NCI-H1417 treated with DMSO at 0.1 percent for 48 hours (cell line): ENCODE measurements at regions not wholly inside any gene's neighbourhood (a gene's known extent, or its start where the extent isn't known, plus 50 kb on each side); places are given as distances from the start of the nearest gene placed in this dataset.
"Not testable (repeated sequence)": the region's sequence is repeated elsewhere in the genome, so short reads cannot be mapped to it uniquely, and the experiment has no call there.

Experiments used
- DNase-seq: peaks from one replicate; lab custom pipeline; 2025; lab: John Stamatoyannopoulos, UW

DNA sequence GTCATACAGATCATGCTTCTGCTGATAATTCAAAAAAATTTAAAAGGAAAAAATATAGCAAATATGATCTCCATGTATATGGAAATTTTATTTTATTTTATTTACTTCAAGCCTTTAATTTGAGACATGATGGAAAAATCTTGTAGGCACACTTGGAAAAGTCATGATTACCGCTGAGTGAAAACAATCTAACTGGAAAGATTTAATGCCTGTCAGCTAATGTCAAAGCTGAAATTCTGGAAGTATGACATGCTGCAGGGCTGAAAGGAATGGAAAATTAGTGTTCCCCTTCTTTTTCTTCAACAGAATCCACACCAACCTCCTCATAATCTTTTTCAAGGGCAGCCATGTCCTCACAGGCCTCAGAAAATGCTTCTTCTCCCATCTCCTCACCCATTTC is 58.2 kb downstream of the RPRM start:
- no peak for DNase-seq

DNA sequence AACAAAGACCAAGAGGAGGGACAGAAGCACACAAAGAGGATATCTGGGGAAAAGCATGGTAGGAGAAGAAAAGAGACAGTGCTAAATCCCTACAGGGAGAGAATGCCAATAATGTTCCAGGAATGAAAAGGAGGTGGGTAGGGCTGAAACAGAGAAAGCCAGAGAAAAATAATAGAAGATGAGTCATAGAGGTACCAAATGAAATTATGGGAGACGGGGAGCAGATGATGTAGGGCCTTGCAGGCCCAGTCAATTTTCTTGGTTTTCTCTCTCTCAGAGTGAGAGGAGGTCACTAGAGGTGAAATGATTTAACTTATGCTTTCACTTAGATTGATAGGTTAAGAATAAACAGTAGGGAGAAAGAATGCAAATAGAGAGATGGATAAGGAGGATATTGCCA is 61.5 kb downstream of the RPRM start:
- DNase-seq: no peak

DNA sequence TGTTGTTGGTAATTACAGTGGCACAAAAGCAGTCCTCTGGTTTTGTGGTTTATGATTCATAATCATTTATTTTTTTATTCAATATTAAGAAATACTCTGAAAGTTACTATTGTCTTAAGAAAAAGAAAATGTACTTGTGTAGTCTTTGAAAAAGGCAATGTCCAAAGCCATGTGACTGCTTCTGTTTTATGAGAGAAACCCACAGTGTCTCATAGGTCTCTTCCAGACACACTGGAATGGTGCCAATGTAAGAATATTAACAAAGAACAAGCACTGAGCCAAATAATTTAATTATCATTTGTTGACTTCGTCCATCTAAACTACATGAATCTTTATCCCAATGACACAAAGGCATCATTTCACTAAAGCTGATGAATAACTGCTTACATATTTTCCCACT is 62.5 kb downstream of the RPRM start:
- DNase-seq: no peak

DNA sequence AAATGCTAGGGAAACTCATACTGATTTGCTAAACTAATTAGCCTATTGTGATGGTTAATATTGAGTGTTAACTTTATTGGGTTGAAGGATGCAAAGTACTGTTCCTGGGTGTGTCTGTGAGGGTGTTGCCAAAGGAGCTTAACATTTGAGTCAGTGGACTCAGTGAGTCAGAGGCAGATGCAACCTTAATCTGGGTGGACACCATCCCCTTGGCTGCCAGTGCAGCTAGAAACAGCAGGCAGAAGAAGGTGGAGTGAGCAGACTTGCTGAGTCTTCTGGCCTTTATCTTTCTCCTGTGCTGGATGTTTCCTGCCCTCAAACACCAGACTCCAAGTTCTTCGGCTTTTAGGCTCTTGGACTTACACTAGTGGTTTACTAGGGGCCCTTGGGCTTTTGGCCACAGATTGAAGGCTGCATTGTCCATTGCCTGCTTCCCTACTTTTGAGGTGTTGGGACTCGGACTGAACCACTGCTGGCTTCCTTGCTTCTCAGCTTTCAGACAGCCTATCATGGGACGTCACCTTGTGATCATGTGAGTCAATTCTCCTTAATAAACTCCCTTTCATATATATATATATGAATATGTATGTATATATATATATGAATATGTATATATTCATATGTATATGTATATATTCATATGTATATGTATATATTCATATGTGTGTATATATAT is 69.7 kb downstream of the RPRM start:
- DNase-seq: no peak

DNA sequence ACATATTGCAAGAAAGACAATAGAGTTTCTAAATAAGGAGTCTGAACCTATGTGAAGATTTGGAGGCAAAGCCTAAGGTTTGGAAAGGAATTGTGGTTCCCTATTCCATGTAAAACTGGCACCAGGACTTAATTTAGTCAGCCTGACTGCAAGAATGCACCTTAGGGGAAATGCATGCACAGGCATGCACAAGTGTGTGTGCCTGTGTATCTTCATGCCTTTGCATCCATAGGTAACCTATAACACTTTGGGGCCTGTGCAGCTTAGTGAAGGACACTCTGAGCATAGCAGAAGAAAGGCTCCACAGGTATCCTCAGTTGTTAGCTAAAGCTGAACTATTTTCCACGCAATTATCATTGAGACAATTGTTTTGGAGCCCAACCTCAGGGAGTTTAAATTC is 73.4 kb downstream of the RPRM start:
- DNase-seq: no peak

DNA sequence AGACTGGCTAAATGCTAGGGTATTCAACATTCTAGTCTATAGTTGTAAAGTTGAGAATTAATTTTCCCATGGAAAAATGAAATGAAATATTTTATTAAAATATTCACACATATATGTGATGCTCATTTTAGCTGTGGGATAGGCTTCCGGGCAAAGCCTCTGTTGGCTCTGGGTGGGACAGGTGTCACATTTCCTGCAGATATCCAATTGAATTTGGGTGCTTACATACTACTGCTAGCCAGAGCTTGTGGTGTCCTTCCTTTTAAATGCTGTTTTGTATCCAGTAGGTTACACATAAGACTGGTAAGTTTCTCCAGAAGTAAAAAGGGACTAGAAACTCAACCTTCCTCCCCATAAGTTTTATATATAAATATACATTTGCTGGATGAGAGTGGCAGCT is 73.8 kb downstream of the RPRM start:
- no peak for DNase-seq

DNA sequence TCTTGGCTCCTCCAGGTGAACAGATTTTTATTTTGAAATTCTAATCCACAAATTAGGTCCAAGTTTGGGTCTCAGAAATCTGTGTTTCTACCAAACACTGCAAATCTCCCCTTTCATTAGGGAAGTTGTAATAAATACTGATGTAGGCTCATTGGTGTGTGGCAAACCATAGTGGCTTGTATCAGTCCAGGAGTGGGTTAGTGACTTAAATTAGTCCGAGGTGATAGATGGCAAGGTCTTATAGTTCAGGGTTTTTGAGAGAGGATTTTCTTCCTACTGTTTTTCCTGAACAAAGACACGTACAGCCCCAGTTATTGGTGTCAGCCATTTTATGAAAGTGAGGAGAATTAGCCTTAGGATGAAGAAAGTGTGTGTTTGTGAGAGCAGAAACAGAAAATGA is 74.6 kb downstream of the RPRM start:
- DNase-seq: no peak

DNA sequence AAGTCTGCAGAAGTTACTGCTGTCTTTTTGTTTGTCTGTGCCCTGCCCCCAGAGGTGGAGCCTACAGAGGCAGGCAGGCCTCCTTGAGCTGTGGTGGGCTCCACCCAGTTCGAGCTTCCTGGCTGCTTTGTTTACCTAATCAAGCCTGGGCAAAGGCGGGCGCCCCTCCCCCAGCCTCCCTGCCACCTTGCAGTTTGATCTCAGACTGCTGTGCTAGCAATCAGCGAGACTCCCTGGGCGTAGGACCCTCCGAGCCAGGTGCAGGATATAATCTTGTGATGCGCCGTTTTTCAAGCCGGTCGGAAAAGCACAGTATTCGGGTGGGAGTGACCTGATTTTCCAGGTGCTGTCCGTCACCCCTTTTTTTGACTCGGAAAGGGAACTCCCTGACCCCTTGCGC is 75.2 kb downstream of the RPRM start:
- not testable (repeated sequence) for DNase-seq

DNA sequence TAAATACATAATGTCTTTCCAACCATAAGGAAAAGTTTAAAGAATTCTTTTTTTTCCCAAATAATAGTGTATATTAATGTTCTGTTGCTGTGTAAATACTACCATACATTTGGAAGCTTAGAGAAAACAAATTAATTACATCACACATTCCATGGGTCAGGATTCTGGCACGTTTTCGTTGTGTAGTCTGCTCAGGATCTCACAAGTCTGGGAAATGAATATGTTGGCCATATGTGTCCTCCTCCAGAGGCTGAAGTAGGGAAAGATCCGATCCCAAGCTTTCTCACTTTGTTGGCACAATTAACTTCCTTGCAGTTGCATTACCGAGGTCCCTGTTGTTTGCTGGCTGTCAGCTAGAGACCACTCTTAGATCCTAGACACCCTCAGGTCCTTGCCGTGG is 83.9 kb downstream of the RPRM start:
- no peak for DNase-seq

DNA sequence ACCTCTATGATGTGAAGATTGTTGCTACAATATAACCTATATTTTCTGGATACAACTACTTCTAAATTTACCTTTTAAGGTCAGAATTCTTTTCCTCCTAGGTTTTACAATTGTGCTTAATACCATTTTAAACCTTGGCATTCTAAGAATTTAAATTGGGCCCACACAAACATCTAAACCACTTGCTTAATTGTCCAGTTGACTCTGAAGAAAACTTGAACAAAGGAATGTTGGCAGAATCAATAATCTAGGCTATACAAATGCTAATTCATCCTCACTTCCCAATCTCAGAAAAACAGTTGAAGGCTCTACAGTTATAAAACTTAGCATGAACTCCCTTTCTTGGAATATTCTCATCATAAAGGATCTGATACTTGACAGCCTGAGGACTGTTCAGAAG is 84.3 kb downstream of the RPRM start:
- DNase-seq: no peak

DNA sequence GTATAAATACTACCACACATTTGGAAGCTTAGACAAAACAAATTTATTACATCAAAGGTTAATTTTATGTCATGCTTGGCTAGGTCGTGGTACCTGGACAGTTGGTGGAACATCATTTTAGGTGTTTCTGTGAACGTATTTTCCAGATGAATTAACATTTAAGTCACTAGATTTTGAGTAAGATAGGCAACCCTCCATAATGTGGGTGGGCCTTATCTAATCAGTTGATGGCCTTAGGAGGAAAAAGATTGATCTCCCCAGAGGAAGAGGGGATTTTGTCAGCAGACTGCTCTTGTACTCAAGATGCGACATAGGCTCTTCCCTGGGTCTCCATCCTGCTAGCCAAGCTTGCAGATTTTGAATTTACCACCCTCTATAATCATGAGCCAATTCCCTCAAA is 85.0 kb downstream of the RPRM start:
- DNase-seq: no peak

DNA sequence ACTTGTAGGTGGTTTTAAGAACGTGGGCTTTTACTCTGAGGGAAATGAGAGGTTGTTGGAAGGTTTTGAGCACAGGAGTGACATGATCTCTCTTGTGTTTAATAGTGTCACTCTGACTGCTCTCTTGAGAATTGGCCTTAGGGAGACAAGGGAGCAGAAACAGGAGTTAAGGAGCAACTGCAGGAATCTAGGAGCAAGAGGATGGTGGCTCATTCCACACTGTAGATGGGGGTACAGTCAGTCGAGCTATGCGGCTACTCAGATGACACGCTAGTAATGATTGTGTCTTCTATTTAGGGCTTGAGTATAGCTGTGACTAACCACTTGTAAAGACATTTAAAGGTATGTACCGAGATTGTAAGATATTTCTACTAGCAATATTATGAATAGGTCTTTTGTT is 87.4 kb downstream of the RPRM start:
- DNase-seq: no peak

DNA sequence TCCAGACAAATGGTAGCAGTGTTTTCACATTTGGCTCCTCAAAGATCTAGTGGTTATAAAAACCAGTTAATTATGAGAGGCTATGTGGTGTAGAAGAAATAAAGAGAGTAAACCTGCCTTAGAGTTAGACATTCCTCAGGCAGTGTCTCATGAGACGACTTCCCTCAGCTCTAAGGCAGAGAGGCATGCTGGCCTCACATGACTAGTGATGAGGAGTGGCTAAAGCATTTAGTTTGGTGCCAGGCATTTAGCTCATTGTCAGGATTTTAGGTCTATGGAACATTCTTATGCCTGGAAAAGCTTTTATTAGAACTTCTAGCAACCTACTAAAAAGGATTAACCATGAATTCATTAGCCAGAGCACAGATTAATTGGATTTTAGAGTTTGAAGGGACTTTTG is 90.3 kb downstream of the RPRM start:
- DNase-seq: no peak

DNA sequence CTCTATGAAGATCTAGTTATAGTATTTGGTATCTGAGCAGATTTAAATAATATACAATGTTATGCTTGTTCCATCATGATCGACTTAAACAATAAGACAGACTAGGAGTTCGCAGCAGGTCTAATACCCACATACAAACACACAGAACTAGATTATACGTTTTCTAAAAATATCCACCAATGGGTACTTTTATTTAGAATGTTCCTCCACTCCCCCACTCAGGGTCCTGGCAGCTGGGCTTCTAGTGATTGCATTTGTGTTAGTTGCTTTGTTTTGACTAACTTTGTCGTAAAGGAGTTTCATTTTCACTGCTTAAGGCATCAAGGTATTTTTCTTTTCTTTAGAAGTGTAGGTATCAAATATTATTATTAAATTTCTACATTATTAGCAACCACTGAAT is 91.4 kb downstream of the RPRM start:
- no peak for DNase-seq

DNA sequence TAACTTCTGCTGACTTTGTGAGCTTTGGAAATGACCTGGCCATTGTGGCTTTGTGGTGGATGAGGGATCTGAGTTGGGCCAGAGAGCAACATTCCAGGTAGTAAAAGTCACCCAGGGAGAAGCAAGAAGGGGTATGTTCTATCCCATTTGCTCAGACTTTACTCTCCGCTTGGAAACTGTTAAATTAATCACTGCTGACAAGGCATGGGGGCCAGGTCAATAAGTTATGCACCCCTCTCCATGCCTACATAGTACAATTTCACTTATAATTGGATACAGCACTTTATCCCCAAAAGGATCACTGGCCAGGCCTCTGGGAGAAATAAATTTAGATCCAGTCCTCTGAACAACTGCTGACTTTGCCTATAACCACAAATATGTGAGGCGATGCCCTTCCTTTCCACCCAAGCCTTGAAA is 92.1 kb downstream of the RPRM start:
- no peak for DNase-seq

DNA sequence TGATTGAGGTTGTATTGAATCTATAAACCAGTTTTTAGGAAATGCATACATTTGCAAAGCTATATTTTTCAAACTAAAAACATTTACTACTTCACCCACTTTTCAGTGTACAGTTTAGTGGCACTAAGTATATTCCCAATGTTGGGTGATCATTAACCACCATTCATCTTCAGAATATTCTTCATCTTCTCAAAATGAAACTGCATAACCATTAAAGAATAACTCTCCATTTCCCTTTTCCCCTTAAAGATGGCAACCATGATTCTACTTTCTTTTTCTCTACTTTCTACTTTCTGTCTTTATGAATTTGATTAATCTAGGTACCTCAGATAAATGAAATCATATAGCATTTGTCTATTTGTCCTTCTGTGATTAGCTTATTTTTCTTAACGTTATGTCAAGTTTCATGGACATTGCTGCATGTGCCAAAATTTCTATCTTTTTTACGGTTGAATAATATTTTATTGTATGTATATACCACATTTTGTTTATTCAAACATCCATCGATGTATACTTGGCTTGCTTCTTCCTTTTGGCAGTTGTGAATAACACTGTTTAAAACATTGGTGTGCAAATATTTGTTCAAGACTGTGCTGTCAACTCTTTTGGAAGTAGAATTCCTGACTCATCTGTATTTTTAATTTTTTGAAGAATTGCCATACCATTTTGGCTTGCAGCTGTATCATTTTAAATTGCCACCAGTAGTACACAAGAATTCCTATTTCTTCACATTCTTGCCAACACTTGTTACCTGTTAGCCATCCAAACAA is 104.9 kb downstream of the RPRM start:
- DNase-seq: no peak

DNA sequence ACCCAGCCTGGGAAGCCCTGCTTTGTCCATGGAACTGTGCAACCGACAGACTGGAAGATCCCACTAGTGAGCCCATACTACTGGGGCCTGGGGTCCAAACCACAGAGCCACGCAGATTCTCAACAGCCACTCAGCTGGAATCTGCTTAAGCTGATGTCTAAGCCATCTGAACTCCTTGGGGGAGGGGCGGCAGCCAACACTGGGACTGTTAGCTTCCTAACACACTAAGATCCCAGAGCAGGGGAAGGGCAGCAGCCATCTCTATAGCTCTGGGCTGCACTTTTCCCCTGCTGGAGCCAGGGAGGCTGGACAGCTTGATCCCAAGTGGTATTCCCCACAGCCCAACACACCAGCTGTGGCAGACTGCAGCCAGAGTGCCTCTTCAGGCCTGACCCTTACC is 118.3 kb downstream of the RPRM start:
- DNase-seq: no peak

DNA sequence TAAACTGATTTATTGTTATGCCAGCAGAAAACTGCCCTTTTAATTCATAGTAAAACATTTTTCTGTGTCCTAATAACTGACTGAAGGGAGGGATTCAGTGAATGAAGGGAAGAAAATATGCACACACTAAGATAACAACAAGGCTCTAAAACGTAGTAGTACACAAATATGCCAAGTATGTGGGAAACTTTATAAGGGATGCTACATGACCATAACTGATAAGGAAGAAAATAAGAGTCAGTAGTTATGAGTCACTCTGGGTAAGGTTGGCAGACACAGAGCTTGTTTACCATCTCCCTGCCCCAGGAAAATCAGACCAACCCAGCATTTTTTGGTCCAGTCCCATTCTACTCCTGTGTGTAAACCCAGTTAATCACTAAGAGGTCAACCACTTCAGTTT is 124.2 kb downstream of the RPRM start:
- DNase-seq: no peak

DNA sequence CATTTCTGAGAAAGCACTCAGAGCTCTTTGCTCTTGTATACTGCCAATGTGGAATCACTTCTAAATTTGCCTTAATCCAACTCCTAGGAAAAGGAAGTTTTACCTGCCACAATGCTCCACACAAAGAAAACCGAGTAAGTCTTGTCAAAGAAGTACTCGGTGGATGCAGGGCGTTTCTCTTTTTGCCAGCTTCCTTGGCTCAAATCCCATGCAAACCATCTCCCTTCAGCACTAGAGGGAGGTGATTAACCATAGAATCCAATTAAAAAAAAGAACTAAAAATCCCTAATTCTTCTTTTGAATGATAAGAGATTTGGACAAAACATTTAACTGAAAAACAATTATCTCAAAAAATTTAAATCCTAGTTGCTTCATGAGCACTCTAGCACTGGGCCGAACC is 129.0 kb downstream of the RPRM start:
- no peak for DNase-seq

DNA sequence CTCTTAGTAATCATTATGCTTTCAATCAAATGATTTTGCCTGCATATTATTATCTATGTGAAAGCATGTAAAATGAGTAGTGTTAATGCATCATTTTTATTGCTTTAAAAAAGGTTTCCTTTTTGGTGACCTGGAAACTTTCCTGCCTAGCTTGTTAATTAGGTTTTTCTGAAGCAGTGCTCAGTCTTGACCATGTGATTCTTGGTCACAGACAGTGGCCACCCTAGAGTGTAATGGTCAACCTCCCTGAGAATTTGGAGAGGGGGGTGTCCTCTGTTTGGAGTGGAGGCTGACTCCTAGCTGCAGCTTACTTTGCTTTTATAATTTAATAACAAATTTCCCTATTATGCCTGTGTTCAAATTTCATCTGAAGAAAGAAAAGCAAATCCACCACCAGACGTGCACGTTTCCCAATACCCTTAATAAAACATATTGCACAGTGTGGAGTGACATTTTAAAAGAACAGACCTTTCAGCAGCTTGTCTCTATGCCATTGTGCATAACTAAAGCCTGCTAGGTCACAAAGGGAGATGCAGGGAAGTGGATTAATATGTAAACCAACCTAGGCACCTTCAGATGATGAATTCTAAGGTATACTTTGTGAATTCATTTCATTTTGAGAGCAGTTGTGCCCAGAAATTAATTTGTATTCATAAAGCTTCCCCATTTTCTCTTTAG is 130.6 kb downstream of the RPRM start:
- no peak for DNase-seq

DNA sequence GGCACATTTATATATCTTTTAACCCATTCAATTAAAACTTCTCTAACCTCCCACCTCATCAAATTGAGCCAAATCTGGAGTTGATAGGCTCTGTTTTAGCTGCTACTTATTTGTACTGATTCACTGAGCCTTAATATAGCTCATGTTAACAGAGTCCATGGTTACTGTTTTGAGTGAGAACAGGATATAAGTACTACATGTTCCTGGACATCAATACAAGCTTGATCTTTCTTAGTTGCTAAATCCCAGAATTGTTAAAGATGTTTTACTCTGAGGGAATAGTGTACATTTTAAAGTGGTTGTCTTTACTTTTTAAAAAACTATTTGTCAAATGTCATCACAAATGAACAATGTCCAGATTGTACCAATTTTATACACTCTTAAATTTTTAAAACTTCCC is 157.7 kb downstream of the RPRM start:
- DNase-seq: no peak

DNA sequence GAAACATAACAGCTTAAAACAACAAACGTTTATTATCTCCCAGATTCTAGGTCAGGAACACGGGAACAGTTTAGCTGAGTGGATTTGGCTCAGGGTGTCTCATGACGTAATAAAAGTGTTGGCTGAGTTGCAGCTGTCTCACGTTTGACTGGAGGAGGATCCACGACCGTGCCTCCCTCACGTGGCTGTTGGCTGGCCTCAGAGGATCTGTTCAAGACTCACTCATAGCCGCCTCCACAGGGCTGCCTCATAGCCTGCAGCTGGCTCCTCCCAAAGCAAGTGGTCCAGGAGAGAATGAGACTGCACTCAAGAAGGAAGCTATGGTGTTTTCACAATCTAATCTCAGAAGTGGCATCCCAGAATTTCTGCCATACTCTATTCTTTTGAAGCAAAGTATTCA is 167.1 kb downstream of the RPRM start:
- DNase-seq: no peak

DNA sequence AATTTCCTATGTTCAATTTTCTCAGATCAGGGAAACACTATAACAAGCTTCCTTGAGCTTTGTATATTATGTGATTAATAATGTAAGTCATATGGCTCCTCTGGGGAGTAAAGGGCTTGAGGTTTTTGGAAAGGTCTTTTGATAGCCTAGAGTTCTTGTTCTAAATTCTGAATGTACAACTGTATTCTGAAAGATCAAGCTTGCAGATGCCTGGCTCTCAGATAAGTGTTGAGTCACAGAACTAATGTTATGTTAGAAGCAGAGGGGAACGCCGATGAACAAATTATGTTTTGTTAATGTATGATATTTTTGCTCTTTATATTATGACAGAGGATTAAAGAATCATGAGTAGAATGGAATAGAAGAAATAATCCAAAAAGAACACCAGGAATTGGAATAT is 170.1 kb downstream of the RPRM start:
- DNase-seq: no peak
